ENCODE measurements at regions not wholly inside any gene's neighbourhood (a gene's known extent, or its start where the extent isn't known, plus 50 kb on each side); places are given as distances from the start of the nearest gene placed in this dataset.
"Not testable (repeated sequence)": the region's sequence is repeated elsewhere in the genome, so short reads cannot be mapped to it uniquely, and the experiment has no call there.

- no peak for DNase-seq
Observed at GRCh38 chr1:55301912-55302311, 86.7 kb upstream of the USP24 start.

DNA sequence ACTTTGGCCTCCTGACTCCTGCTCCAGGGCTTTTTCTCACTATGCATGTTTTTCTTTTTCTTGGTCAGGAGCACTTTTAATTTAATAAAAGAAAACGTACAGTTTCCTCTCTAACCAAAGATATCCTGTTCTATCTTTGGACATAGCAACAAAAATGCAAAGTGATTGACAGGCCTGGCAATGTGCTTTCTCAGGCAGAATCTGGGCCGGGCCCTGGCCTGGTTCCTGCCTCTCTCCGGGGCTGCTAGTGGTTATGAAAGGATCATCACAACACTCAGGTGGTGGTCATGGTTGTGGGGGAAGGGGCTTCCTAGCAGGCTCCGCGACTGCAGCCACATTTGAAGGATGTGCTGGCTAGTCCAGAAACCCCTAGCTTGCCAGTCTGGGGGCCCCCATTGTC is 85.8 kb upstream of the USP24 start:
- DNase-seq = no peak

GRCh38 chr1:55298167-55298894 is 83.2 kb upstream of the USP24 start:
- DNase-seq = no peak

- not testable (repeated sequence) for DNase-seq
Observed at GRCh38 chr1:55296247-55296646, 81.1 kb upstream of the USP24 start.

DNA sequence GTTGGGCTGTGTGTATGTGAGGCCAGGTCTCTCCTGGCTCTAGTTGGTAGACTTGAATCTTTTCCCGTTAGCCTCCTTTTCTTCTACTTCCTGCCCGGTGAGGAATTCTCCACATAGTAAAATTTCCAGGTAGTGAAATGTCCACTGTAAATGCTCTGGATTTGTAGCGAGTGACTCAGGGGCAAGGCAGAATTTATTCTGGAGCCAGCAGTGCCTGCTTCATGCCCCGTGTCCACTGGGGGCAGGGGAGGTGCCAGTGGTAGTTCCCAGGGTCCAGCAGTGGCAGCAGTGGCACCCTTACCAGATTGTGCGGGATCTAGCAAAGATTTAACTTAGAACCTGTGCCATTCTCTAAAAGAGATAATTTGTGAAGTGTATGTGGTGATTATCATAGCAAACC is 74.5 kb upstream of the USP24 start:
- DNase-seq = no peak

GRCh38 chr1:55289042-55289441 is 73.9 kb upstream of the USP24 start:
- DNase-seq = no peak

DNA sequence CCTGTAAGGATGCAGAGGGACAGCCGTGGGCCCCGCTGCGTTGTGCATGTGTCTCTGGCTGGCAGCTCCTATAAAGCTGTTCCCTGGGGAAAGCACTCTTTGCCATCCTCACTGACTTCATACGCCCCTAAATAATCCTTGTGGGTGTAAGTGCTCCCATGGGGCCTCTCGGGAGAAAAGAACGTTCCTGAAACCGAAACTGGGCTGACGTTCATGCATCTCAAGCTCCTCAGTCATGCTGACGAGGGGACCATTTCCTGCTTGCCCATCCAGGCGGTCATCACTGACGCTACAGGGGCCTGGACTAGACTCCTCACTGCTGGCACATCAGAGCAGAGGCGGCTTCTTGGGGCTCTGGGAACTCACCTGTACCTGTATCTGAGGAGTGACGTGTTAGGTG is 73.1 kb upstream of the USP24 start:
- DNase-seq = no peak

GRCh38 chr1:55287723-55288122 is 72.6 kb upstream of the USP24 start:
- DNase-seq = no peak

- no peak for DNase-seq
Observed at GRCh38 chr1:55286856-55287602, 71.9 kb upstream of the USP24 start.

- DNase-seq = no peak
Observed at GRCh38 chr1:55285834-55286233, 70.7 kb upstream of the USP24 start.

DNA sequence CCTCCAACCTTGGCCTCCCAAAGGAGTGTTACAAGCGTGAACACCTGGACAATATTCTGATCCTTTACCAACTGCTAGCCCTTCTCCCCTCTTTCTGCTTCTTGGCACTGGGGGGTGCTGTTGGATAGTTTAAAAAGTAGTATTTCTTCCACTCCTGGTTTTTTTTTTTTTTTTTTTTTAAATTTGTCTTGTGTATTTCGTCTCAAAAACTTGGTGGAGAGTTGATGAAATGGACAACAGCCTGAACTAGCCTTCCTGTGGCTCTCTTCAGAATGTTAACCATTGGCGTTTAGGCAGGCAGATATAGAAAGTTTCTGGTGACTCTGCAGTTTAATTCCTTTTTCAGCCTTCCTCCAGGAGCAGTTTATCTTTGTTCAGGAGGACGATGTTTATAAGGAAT is 69.7 kb upstream of the USP24 start:
- peak; percentile 18 for DNase-seq

DNA sequence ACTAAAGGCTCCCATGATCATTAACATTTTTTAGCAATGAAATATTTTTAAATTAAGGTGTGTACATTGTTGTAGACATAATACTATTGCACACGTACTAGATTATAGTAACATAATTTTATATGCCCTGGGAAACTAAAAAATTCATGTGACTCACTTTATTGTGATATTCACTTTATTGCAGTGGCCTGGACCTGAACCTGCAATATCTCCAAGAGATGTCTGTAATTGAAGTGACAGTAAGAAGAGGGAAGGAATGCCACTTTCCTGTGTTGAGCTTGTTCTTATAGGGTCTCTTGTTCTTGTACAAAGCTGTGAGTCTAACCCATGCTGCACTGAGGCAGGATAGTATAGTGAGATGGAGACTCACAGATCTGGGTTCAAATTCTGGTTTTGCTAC is 66.9 kb upstream of the USP24 start:
- no peak for DNase-seq

DNA sequence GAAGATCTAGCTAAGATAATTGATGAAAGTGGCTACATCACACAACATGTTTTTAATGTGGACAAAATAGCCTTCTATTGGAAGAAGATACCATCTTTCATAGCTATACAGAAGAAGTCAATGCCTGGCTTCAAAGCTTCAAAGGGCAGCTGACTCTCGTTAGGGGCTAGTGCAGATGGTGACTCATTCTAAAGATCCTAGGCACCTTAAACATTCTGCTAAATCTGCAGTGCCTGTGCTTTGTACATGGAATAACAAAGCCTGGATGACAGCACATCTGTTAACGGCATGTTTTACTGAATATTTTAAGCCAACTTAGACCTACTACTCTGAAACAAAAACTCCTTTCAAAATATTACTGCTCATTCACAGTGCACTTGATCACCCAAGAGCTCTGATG is 65.6 kb upstream of the USP24 start:
- DNase-seq = no peak

DNA sequence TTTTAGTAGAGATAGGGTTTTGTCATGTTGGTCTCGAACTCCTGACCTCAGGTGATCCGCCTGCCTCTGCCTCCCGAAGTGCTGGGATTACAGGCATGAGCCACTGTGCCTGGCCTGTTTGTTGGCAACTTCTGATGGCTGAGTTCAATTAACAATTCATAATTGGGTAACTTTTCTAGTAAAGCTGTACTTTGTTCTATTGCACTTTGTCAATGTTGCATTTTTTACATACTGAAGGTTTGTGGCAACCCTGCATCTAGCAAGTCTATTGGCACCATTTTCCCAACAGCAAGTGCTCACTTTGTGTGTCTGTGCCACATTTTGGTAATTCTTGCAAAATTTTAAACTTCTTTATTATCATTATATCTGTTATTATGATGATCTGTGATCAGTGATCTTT is 64.5 kb upstream of the USP24 start:
- no peak for DNase-seq

DNA sequence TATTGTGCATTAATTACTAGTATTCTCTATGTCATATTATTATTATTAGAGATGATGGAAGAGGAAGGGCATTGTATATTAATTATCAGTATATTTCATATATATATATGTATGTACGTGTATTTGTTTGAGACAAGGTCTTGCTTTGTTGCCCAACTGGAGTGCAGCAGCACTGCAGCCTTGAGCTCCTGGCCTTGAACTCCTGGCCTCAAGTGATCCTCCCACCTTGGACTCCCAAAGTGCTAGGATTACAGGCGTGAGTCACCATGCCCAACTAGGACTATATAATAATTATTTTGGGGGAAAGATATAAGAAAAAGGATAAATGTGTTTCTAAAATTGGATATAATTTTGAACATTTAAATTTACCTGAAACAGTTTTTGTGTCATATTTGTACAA is 63.2 kb upstream of the USP24 start:
- DNase-seq = no peak

GRCh38 chr1:55277377-55278130 is 62.4 kb upstream of the USP24 start:
- DNase-seq = peak; percentile 81

DNA sequence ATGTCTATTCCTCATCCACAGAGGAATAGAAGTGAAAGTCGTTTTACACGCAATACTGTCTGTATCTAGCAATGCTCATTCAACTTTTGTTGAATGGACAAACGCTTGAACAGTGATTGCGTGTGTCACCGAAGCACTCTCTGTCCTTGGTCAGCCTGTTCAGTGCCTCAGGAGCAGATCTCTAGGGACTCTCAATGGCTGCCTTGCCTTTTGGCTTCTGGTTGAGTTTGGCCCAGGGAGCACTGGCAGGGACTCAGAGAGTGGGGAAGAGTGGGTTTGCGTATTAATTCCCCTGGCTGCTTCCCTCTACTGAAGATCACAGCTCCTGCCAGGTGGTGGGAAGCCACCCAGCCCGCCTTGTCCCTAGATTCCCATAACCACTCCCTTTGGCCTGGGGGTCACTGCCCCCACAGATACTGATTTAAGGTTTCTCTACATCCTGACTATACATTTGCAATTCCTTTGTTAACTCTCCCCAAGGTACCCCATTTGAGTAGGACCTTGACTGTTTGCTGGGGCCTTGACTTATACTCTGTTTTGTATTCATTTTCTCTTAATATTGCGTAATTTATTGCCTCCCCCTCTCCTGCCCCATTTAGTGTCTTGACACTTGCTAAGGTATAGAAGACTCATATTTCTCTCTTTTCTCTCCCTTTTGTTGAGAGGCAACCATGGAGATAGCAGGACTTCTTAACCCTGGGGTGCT is 61.7 kb upstream of the USP24 start:
- DNase-seq = no peak

- no peak for DNase-seq
Observed at GRCh38 chr1:55275941-55276341, 60.8 kb upstream of the USP24 start.

GRCh38 chr1:55275151-55275748 is 60.1 kb upstream of the USP24 start:
- no peak for DNase-seq

GRCh38 chr1:55272994-55273393 is 57.8 kb upstream of the USP24 start:
- DNase-seq = no peak

Data from CD4-positive, alpha-beta T cell treated with Interleukin-21 for 1 hour (primary cell).